HL-60/S4 treated with phorbol 12-myristate 13-acetate at 8.2 ng/mL for 4 days and 3 days (cell line): ENCODE measurements at regions not wholly inside any gene's neighbourhood (a gene's known extent, or its start where the extent isn't known, plus 50 kb on each side); places are given as distances from the start of the nearest gene placed in this dataset.

Experiments
- in situ Hi-C: fragments of 300-500 bp; cut with MboI; formaldehyde crosslinking; loops from 2 replicates; pipeline ENCODE4 v1.15.0; 2022; ENCODE audit warnings: low sequenced_read_pairs

DNA sequence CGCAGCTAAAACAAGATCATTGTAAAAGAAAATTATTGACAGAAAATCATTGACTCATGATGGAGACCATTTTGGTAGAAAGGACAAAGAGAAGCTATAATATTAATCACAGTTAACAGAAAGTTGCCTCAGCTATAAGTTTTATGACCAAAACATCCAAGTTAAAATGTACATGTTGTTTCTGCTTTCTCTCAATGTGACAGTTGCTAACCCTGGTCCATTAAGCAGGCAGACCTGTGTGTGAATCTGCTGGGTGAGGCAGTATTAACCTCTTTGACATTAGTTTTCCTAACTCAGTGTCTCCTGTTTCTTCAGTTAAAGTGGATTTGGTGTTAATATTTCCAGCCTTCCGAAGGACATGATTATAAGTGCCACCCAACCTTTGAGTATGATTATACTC, 94.8 kb upstream of the DCLK2 start:
- in situ Hi-C loops, result no loop called here

DNA sequence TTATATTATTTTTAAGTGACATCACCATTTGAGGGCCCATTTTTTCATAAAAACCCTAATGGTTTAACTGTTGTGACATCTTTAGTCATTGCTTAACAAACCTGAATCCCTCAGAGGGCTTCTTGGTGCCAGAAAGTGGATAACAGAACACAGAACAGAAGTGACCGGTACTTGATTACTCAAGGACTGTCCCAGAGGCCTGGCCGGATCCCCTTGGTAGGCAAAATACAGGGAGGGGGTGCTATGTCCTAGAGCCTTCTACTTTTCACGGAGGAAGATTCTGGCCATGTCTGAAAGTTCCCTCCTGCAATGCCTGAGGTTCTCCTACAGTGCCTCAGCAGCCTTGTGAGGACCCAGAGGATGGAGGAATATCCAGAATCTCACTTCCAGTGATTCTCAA, 94.3 kb upstream of the DCLK2 start:
- in situ Hi-C loops, result no loop called here

- in situ Hi-C loops, result no loop called here
These were observed 92.3 kb upstream of the DCLK2 start for GRCh38 chr4:149985981-149986380.

- in situ Hi-C loops, result no loop called here
These were observed 91.3 kb upstream of the DCLK2 start for GRCh38 chr4:149986917-149987316.

GRCh38 chr4:149987330-149988086, 90.7 kb upstream of the DCLK2 start:
- in situ Hi-C loops, result no loop called here

DNA sequence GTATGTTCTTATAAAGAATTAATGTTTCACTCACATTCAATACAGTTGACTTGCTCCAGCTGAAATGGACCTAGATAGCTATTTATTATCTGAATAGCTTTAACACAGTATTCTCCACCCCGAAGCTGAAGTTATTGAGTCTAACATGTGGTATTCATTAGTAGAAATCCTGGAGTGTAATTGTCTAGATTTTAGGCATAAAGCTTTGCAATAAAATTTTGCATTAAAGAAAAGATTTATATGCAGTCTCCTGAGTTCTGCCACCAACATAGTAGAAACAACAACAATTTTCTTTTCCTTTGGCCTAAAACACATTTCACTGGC, 90.2 kb upstream of the DCLK2 start:
- in situ Hi-C loops, result no loop called here

DNA sequence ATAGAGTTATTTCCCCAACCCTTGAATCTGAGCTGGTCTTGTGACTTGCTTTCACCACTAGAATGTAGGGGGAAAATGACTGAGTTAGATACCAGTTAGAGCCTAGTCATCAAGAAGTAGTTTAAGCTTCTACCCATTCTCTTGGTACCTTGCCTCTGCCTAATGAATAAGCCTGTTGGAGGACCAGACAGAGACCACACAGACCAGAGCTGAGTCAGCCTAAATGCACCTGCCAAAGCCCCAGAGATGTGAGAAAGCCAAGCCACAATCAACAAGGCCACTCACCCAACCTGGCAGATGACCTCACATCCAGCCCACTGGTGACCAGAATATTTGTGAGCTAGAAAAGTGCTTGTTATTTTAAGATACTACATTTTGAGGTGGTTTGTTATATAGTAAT, 85.2 kb upstream of the DCLK2 start:
- in situ Hi-C loops, result no loop called here

DNA sequence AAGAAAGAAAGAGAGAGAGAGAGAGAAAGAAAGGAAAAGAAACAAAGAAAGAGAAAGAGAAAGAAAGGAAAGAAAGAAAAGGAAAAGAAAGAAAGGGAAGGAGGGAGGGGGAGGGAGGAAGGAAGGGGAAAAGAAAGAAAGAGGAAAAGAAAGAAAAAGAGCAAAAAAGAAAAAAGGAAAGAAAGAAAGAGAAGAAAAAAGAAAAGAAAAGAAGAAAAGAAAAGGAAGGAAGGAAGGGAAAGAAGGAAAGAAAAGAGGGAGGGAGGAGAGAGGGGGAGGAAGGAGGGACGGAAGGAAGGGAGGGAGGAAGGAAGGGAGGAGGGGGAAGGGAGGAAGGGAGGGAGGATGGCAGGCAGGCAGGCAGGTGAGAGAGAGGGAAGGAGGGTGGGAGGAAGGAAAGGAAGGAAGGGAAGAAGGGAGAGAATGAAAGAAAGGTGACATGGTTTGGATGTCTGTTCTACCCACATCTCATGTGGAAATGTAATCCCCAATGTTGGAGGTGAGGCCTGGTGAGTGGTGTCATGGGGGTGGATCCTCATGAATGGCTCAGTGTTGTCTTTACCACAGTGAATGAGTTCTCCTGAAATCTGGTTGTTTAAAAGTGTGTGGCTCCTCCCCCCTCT, 83.0 kb upstream of the DCLK2 start:
- in situ Hi-C loops, result no loop called here

DNA sequence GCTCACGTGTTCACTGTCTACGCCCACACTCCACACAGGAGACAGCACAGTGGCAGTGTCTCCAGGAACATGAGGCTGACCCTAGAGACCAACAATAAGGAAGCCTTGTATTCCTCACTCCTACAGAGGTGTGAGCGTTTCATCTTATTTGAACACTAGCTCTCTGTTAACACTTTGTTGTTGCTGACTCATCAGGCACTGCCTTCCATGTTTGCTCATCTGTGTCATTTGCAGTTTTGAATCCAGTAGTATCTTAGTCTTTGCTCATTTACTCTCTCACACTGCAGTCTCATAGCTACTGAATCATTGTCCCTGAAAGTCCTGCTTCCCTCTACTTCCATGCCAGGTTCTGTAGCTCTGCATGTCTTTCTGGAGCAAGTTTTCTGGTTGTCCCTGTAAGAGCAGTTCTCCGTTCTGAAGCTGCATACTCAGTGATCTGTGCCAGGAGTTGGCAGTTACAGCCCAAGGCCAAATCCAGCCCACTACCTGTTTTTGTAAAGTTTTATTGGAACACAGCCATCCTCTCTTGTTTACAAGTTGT, 80.3 kb upstream of the DCLK2 start:
- in situ Hi-C loops, result no loop called here

DNA sequence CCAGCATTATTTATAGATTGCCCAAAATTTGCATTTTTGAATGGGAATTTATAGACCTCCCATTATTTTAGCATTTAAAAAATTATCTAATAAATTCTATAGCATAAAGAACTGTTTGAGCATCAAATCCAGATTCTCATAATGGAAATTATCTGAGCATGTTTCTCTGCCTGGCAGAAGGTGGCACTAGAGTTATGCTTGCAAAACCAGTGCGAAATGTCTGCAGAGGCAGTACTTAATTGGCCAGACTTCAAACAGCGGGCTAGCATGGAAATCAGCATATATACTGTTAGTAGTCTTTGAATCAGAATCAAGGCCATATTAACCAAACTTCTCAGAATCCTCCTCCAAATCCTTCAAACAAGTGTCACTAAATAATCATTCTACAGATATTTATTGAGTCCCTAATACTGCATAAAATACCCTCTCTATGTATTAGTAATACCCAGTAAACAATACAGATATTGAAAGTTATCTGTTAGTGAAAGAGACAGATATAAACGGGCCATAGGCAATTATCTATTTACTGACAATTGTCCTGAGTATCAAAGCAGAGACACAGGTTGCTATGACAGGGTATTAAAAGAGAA, 78.7 kb upstream of the DCLK2 start:
- in situ Hi-C loops, result loop anchor here (25.0 kb wide), 1 partner anchor 863 kb away; no protein-coding TSS in a partner anchor

DNA sequence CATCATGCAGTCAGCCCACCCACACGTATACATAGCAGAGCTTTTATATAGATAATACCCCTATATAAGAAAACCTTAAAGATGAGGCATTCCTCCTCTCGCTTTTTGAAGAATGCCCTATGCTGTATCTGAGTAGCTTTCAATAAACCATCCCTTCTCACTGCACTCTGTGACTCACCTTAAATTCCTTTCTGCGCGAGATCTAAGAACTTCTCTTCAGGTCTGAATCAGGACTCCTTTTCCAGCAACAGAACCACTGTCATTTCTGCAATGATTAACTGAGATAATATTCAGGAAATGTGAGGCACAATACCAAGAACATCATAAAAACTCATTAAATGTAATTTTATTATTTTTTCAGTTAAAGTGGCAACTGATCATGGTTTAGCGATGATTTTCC, 76.4 kb upstream of the DCLK2 start:
- in situ Hi-C loops, result loop anchor here (25.0 kb wide), 1 partner anchor 860 kb away; no protein-coding TSS in a partner anchor

GRCh38 chr4:150002561-150002960, 75.7 kb upstream of the DCLK2 start:
- in situ Hi-C loops, result loop anchor here (25.0 kb wide), 1 partner anchor 860 kb away; no protein-coding TSS in a partner anchor

- in situ Hi-C loops, result loop anchor here (25.0 kb wide), 1 partner anchor 858 kb away; no protein-coding TSS in a partner anchor
These were observed 73.8 kb upstream of the DCLK2 start for GRCh38 chr4:150004481-150004880.

DNA sequence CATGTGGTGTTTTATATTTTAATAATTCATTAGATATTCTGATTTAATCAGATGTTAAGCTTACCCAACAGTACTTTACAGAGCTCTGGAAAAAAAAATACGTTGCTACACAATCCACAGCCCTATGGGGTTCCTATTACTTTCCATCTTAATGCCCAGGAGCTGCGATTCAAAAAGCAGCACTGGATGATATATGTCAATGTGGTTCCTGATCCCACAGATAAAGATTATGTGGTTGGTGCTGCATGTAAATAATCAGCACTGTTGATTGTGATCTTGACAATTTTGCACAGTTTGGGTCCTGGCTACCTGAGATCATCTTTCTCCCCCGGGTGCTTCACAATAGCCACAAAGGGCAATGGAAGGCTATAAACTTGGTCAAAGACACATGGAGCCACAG, 72.7 kb upstream of the DCLK2 start:
- in situ Hi-C loops, result loop anchor here (25.0 kb wide), 1 partner anchor 857 kb away; no protein-coding TSS in a partner anchor

GRCh38 chr4:150006197-150006596, 72.0 kb upstream of the DCLK2 start:
- in situ Hi-C loops, result loop anchor here (25.0 kb wide), 1 partner anchor 856 kb away; no protein-coding TSS in a partner anchor

DNA sequence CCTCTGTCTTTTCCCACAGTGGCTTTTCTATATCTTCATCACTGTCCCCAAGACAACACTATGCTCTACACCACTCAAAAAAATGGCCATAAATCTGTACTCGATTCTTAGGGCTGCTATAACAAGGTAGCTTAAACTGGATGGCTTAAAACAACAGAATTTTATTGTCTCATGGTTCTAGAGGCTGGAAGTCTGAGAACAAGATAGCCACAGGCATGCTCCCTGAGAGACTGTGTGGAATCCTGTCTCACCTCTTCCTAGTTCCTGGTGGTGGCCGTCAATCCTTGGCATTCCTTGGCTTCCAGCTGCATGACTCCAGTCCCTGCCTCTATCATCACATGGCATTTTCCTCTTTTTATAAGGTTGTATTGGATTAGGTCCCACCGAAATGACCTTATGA, 70.7 kb upstream of the DCLK2 start:
- in situ Hi-C loops, result loop anchor here (25.0 kb wide), 1 partner anchor 855 kb away; no protein-coding TSS in a partner anchor

- in situ Hi-C loops, result loop anchor here (25.0 kb wide), 1 partner anchor 854 kb away; no protein-coding TSS in a partner anchor
These were observed 69.7 kb upstream of the DCLK2 start for GRCh38 chr4:150008546-150008945.

- in situ Hi-C loops, result loop anchor here (25.0 kb wide), 1 partner anchor 853 kb away; no protein-coding TSS in a partner anchor
These were observed 68.7 kb upstream of the DCLK2 start for GRCh38 chr4:150009533-150009932.

DNA sequence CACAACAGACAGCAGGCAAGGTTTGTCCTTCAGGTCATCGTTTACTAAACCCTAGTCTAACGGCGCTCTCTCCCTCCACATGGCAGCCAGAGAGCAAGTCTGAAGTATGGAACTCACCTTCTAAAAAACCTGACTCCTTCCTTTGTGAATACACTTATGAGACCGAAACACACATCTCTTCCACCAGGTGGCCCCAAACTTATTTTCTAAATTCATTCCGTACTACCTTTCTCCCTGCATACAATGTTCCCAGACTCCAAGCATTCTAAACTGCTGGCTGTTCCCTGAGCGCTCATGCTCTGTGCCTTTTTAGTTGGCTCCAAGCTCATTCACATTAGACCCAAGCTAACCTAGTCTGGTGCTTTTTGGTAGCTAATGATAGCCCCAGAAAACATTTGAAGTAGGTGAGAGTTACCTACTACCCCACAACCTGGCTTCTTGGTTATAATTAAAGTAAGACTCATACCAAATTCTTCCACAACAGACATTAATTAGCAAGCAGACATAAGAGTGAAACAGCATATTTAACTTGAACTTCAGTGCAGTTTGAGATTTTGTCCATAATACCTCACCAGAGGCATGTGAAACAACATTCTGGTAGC, 67.6 kb upstream of the DCLK2 start:
- in situ Hi-C loops, result loop anchor here (25.0 kb wide), 1 partner anchor 852 kb away; no protein-coding TSS in a partner anchor

- in situ Hi-C loops, result loop anchor here (25.0 kb wide), 1 partner anchor 849 kb away; no protein-coding TSS in a partner anchor
These were observed 65.3 kb upstream of the DCLK2 start for GRCh38 chr4:150012851-150013360.

- in situ Hi-C loops, result loop anchor here (25.0 kb wide), 1 partner anchor 846 kb away; no protein-coding TSS in a partner anchor
These were observed 62.3 kb upstream of the DCLK2 start for GRCh38 chr4:150015910-150016309.
